GM21381 (cell line): ENCODE measurements at regions not wholly inside any gene's neighbourhood (a gene's known extent, or its start where the extent isn't known, plus 50 kb on each side); places are given as distances from the start of the nearest gene placed in this dataset.
"Not testable (repeated sequence)": the region's sequence is repeated elsewhere in the genome, so short reads cannot be mapped to it uniquely, and the experiment has no call there.

Experiments used
- ATAC-seq: cut with Tn5 transposase; IDR thresholded peaks from one replicate; pipeline ENCODE4 v1.9.1; 2021; ENCODE audit warnings: mild to moderate bottlenecking, moderate library complexity; ENCODE audit not compliant: unreplicated experiment

DNA sequence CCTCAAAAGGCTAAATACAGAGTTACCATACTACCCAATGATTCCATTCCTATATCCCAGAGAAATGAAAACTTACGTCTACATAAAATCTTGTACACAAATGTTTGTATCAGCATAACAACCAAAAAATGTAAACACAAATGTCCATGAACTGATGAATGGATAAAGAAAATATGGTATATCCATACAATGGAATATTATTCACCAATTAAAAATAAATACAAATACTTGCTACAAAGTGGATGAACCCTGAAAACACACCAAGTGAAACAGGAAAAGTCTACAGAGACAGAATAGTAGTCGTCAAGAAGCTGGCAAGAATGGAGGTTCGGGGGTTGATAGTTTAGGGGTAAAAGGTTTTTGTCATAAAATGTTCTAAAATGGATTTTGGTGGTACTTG, 54.0 kb upstream of the ANKRD28 start:
- no peak for ATAC-seq

DNA sequence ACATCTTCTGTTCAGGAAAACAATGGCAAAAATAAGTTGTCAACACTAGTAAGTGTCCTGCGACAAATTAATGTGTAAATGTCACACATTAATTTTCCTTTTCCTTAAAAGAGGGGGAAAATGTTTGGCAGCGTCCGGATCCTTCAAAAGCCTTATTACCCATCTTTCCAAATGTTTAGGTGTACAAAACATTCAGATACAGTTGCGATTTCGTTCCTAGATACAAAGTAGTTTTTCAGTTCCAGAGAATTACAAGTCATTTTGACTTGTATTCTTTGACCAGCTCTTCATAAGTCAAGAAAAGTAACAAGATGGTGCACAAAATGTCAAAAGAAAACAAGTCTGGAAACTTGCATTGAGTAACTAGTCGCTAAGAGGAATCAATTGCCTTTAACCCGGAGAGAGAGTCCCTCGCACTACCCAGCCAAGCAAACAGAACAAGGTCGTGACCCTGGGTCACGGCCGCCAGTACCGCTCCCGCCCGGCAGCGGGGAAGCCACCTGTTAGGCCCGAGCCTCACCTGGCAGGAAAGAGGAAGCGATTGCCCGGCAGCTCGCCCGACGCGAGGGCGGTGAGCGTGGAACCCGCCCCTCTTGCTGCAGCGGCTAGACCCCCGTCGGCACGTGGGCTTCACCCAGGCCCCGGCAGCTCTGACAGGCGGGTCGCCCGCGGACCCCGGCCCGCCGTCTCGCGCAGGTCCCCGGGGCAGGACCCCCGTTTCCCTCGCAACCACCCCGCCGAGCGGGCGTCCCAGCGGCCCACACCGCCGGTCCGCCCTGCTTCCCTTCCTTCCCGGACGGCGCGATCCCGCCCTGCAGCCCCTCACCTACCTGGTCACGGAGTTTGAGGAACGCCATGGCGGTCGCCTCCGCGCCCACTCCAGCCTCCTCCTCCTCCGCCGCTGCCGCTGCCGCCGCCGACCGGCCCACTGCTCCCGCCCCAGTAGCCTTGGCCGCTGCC, 61.0 kb upstream of the ANKRD28 start:
- peak; percentile 65 for ATAC-seq

DNA sequence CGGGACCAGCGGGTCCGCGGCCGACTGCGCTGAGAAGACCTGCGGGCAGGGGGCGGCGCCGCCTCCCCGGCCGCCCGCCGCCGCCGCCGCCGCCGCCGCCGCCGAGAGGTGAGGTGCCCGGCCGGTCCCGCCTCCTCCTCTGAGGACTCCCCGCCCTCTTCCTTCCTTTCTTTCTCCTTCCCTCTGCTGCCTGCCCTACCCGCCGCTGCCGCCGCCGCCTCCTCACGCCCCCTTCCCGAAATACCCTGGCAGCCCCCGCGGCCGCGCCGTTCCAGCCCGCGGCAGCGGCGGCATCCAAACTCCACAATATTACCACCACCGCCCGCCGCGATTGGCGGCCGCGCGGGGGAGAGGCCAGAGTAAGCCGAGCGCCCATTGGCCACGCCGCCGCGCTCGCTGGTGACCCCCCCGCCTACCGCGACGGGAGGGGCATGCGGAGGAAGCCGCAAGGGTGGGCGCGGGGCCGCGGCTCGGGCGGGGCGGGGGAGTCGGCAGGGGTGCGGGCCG, 61.8 kb upstream of the ANKRD28 start:
- peak; percentile 78 for ATAC-seq

DNA sequence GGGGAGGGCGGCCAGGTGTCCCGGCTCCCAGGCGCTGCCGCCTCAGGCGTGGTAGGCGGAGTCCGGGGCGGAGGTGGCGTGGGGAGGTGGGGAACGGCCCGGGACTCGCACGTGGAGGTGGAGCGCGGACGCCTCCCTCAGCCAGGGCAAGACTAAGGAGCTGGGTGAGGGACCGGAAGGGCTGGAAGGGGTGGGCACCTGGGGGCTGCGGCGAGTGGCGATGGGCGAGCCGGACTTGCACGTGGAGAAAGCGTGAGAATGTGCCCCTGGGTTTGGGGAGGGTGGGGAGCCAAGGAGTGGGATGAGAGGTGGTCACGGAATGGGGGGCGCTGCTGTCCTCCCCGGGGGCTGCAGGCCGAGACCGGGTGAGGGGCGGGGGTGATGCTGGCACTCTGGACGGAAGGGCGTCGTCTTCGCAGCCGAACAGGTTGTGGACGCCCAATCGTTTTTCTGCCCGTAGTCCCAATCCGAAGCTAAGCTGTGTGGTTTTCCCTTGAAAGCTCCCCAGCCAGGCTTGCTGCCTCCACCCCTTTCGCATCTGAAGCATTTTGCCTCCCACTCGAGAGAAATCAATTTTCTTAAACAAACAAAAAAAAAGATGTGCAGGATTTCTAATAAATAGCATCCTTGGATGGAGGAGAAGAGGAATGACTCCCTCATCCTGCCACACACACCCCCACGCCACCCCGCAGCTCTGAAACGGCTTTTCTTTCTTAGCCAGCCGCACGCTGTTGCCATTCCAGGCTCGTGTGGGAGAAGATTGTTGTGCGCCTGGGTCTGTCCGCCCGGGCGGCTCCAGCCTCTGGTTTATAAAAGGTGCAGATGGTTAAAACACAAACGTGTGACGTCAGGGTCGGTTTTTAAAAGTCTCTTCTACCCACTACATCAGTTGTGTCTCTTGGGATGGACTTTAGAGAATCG, 62.5 kb upstream of the ANKRD28 start:
- ATAC-seq = peak; percentile 46

DNA sequence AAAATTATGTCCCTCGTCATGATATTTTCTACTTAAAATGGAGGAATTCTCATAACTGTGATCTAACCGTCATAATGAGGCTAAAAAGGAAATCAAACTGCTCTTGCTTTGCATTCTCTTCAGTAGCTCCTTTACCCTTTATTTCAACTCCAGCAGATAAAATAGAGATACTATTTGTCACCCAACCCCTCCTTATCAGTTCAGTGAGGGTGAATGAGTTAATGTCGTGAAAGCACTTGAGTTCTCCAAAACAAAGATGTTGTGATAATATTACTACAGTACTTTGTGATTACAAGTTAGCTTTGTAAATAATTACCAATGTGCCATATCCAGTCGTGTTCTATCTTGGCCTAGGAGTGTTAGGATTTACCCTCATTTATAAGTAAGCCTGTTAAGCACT, 63.4 kb upstream of the ANKRD28 start:
- ATAC-seq = no peak

DNA sequence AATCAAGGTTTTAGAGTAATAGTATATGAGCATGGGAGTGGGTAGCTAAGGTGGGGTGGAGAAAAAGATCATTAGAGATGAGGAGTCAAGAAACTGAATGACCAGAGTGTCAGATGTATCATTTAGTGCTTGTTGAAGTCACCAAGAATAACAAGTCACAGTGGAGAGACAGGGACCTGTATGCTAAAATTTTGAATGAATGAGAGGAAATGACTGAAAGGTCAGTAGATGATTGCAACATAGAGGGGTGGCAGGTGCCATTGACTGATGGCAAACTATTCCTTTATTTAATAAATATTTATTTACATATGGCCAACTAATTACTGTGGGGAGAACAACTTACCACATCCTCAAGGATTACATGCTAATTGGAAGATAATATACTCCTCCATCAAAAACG, 75.0 kb upstream of the ANKRD28 start:
- no peak for ATAC-seq

DNA sequence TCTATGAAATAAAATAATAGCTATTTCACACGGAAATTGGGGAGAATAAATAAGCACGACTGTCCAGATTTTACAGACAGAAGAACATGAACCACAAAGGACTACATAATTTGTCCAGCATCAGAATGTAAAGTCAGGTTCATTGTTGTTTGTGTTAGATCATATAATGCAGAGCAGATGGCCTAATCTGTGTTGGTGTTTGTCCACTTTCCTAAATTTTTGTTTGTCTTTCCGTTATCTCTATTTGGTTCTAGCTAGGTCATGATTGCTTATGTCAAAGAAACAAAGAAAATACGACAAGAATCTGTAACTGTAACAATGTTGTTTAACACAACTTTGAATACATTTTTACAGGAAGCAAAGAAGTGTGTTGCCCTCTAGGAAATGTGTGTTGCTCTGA, 75.6 kb upstream of the ANKRD28 start:
- no peak for ATAC-seq

DNA sequence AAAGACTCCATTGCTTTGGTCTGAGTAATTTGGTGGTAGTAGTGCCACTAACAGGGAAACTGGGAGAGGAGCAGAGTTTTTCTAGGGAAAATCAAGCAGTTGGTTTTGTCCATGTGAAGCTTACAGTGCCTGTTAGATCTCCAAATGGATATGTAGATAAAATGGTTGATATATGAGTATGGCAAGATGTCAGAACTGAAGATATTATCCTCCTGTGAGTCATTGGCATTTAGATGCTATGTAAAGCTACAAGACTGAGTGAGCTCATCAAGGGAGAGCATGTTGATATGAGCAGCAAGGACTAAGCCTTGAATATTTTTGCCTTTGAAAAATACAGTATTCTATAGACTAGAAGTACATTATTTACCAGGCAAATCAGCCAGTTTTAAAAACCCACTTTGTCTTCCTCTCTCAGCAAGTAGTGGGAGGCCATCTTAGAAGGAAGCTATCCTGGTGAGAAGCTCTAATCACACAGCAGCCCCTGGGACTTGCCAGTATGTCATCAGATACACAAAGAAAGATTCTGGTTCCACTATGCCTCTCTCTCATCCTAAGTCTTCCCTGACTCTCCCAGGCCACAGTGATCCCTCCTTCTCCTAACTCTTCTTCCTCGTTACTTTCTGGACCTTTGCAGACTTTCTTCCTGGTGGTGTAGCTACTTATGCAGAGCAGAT, 77.4 kb upstream of the ANKRD28 start:
- ATAC-seq = no peak

DNA sequence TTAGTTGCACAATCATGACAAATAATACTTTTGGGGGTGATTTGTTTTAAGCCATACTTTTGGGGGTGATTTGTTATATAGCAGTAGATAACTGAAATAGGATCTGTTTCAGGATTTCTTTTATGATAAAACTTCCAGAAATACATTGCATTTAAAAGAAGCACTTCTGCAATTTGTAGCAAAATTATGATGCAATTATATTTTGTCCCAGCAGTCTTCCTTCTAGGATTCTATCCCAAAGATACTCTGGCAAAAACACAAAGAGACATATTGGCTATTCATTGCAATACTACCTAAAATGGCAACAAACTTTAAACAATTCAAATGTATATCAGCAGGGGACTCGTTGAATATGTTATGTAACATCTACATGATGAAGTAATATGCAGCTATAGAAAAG, 78.9 kb upstream of the ANKRD28 start:
- no peak for ATAC-seq

DNA sequence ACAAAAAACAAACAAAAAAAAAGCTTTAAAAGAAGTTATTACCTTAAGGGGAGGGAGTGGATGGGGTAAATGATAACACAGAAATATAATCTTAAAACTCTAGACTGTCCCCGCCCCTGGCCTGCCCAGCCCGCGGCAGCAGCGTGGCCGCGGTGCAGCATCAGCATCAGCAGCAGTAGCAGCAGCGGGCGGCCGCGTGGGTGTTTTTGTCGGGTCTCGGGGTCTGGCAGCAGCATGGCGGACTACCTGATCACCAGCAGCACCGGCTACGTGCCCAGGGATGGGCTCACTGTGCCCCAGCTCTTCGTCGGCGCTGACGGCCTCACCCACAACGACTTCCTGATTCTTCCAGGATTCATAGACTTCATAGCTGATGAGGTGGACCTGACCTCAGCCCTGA, 80.0 kb upstream of the ANKRD28 start:
- no peak for ATAC-seq

DNA sequence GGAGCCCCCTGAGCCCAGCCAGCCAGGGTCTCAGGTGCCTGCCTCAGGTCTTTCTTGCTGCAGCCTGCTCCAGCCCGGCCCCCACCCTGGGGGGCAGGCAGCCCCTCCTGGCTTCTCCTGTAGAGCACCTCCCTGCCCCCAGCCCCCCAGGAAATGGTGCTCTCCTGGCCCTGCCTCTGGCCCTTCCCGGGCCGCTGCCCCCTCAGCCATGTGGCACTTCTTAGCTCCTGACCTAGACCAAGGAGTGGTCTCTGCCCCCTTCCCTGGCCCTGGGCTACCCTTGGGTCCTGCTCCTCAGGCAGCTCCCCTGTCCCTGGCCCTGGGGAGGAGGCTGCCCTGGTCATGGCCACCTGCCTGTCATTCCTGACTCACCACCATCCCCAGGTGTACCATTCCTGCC, 82.0 kb upstream of the ANKRD28 start:
- ATAC-seq = not testable (repeated sequence)

DNA sequence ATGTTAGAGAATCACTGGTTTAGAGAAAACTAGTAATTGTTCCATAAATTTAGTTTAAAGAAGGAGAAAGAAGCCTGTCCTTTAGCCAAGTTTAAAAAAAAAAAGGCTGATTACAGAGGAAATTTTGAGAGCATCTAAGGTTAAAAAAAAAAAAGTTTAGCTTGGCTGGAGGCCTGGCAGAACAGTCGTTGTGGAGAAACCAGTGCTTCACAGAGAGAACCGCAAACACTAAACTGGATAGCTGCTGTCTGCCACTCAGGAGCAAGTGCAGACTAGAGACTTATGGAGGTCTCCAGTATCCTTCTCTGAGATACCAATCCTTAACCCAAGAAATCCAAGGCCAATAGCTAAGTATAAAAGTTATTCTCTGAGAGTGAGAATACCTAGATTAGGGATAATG, 84.8 kb upstream of the ANKRD28 start:
- ATAC-seq = no peak

DNA sequence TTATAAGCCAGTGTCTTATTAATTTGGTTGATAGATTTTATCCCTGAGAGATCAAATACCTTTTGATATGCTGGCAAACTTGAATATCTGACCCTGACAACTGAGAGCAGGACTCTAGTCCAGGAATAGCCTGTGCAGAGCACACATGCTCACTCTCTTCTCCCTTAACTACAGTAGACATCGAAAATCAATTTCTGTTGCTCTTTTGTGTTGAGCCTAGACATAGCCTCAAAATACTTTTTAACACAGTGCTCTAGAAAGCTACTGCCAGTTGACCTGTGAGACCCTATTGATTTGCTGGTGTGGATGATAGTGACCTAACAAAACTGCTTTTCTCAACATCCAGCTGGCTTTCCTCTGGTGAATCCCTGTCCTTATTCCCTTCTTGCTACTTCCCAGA, 86.4 kb upstream of the ANKRD28 start:
- no peak for ATAC-seq

DNA sequence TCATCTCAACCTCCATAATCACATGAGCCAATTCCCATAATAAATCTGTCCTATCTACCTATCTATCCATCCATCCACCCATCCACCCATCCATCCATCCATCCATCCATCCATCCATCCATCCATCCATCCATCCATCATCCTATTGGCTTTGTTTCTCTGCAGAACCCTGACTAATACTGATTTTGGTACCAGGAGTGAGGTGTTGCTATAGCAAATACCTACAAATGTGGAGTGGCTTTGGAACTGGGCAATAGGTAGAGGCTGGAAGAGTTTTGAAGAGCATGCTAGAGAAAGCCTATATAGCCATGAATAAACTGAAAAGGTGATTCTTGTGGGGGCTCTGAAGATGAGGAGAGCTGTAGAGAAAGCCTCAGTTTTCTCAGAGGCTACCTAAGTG, 88.7 kb upstream of the ANKRD28 start:
- ATAC-seq = no peak

DNA sequence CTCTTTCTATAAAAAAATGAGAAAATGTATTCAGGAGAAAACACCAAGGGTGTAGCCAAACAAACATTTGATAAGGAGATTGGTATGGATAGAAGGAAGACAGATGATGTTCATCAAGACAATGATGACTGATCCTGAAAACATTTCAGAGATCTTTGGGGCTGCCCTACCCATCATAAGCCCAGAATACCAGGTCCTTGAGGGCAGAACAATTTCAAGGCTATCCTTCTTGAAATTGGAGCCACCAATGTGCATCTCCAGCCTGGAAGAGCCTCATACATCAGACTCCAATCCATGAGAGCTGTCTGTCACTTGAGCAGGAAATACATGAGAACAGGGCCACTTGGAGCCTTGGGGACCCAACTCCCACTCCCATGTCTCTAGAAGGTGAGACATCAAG, 89.5 kb upstream of the ANKRD28 start:
- no peak for ATAC-seq

DNA sequence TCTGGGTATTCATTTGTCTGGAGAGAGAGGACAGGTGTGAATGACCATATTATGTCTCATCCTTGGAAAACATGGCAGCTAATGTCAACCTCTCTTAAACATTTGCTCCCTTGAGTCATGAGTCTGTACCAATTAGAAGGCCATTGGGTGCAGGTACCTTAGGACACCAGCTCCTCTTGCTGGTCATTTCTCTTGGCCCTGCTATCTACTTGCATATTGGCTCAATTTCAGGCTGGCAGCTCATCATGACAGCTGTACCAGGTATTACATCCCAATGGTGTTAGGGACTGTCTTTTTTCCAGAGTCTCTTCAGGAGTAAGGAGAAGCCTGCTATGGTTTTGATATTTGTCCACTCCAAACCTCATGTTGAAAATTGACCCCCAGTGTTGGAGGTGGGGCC, 92.2 kb upstream of the ANKRD28 start:
- ATAC-seq = no peak

DNA sequence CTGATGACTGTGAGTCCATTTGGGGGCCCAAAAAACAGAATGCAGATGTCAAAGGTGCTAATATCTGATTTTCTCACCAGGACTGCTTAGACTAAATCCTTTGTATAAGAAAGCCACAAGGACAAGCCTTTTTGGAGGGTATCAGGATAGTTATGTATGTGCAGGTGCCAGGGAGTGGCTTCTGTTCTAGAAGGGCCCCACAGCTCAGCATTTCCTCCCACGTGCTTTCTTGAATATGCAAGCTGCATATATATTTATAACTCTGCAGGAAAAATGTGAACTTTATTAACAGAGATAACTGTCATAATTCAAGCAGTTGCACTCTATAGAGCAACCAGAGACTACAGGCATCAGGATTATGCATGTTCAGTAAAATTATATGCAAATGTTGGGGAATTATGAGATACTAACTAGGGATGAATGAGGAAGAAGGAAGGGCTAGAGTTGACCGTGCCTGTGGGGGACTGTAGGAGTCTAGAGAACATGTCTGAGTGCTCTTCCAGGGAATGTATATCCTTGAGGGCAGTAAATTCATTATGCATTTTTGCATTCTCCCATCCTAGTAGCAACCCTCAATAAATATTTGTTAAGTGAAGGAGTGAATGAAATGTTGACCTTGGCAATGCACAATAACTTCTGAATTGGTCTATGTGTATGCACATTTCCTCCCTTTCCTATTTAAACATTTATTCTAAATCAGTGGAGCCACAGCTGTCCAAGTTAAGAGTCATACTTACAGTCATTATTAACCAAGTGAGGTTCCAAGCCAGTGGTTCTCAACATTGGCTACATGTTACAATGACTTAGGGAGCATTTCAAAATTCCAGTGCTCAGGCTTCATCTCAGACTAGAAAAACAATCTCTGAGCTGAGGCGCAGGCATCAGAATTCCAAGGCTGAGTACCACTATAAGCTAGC, 94.8 kb upstream of the ANKRD28 start:
- ATAC-seq = no peak

DNA sequence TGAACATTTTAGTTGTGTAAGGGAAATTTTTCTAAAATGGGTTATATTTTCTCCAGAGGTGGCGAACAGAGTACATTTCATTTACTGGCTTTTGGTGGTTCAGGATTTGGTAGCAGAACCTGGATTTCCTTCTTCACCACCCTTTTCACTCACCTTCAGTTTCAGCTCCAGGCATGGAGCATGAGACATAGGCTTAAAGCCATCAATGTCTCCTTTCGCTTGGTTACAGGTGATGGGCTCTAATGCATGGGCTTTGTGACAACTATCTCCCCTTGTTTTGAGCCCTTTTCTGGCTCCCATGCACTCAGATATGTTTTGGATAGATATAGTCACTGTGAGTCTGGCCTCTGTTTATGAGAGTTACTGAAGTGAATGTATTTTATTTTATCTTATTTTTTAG, 96.6 kb upstream of the ANKRD28 start:
- no peak for ATAC-seq

DNA sequence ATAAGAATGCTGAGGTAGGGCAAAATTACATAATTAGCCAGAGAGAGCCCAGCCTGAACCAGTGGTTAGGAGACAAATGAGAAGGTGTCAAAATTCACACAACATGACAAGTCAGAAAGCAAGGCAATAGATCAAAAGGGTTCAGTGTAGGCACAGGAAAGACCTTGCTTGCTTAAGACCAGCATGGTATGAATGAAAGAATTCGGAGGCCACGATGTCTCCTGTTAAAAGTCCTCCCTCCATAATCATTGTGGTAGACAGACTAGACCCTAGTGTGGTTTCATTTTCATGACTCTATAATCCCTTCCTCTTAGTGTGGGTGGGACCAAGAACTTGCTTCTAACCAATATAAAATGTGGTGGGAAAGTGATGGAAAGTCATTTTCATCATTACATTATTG, 98.7 kb upstream of the ANKRD28 start:
- no peak for ATAC-seq

DNA sequence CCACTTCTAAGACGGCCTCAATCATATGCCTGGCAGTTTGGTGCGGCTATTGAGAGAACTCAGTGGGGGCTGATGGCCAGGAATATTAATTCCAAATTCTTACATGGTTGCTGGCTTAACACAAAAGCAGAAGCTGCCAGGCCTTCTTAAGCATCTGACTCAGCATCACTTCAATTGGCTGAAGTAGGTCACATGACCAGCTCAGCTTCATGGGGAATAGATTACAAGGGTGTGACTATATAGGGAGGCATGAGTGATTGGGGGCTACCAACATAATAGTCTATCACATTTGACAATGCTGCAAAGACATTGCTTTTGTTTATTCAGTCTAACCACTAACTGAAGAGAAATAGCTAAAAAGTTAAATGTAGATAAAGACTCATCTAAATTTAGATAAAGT, 101.6 kb upstream of the ANKRD28 start:
- no peak for ATAC-seq
